Activated CD8-positive, alpha-beta memory T cell treated with anti-CD3 and anti-CD28 coated beads, Interleukin-2, amount 50 U/mL, for 24 hours (primary cell): ENCODE measurements at regions not wholly inside any gene's neighbourhood (a gene's known extent, or its start where the extent isn't known, plus 50 kb on each side); places are given as distances from the start of the nearest gene placed in this dataset.

Experiments used
- DNase-seq: peaks from one replicate; pipeline ENCODE4 v3.0.0-alpha.2; 2020; ENCODE audit errors: extremely low read depth

- DNase-seq = no peak
Observed at GRCh38 chr2:2719781-2720180, 388.7 kb upstream of the MYT1L start.

- DNase-seq = no peak
Observed at GRCh38 chr2:2719015-2719414, 387.9 kb upstream of the MYT1L start.

GRCh38 chr2:2717406-2717805 lies 386.3 kb upstream of the MYT1L start:
- DNase-seq = no peak

- DNase-seq = no peak
Observed at GRCh38 chr2:2716771-2717170, 385.7 kb upstream of the MYT1L start.

GRCh38 chr2:2715036-2715818 lies 384.2 kb upstream of the MYT1L start:
- DNase-seq = no peak

GRCh38 chr2:2714408-2714807 lies 383.3 kb upstream of the MYT1L start:
- no peak for DNase-seq

GRCh38 chr2:2709431-2709770 lies 378.3 kb upstream of the MYT1L start:
- DNase-seq = no peak

GRCh38 chr2:2708575-2709430 lies 377.7 kb upstream of the MYT1L start:
- DNase-seq = no peak

- no peak for DNase-seq
Observed at GRCh38 chr2:2707206-2707991, 376.3 kb upstream of the MYT1L start.

- no peak for DNase-seq
Observed at GRCh38 chr2:2706306-2706705, 375.2 kb upstream of the MYT1L start.

- DNase-seq = no peak
Observed at GRCh38 chr2:2705871-2706270, 374.8 kb upstream of the MYT1L start.

- DNase-seq = no peak
Observed at GRCh38 chr2:2704428-2705090, 373.5 kb upstream of the MYT1L start.

- DNase-seq = no peak
Observed at GRCh38 chr2:2703762-2704427, 372.8 kb upstream of the MYT1L start.

- no peak for DNase-seq
Observed at GRCh38 chr2:2703172-2703571, 372.1 kb upstream of the MYT1L start.

- no peak for DNase-seq
Observed at GRCh38 chr2:2702385-2702784, 371.3 kb upstream of the MYT1L start.

GRCh38 chr2:2701813-2702212 lies 370.7 kb upstream of the MYT1L start:
- no peak for DNase-seq

GRCh38 chr2:2701176-2701781 lies 370.2 kb upstream of the MYT1L start:
- DNase-seq = no peak

GRCh38 chr2:2699121-2699505 lies 368.0 kb upstream of the MYT1L start:
- no peak for DNase-seq

GRCh38 chr2:2698182-2699120 lies 367.4 kb upstream of the MYT1L start:
- no peak for DNase-seq
